B cell (primary cell): ENCODE measurements at regions not wholly inside any gene's neighbourhood (a gene's known extent, or its start where the extent isn't known, plus 50 kb on each side); places are given as distances from the start of the nearest gene placed in this dataset.

Experiments used
- CTCF ChIP-seq: fragments of 200-600 bp; IDR thresholded peaks from one replicate; pipeline ENCODE4 v1.8.0; 2022; ENCODE audit warnings: antibody characterized with exemption, mild to moderate bottlenecking
- EZH2 ChIP-seq: IDR thresholded peaks from 2 replicates; pipeline ENCODE4 v1.6.1; 2012; ENCODE audit warnings: borderline replicate concordance, low read depth, mild to moderate bottlenecking, moderate library complexity, low read length; ENCODE audit not compliant: insufficient read depth, poor library complexity, severe bottlenecking

- TF ChIP-seq CTCF (no peak), EZH2 (no peak)
Observed at GRCh38 chrX:155673338-155673737, 60.6 kb upstream of the TMLHE start.
